ENCODE measurements at regions not wholly inside any gene's neighbourhood (a gene's known extent, or its start where the extent isn't known, plus 50 kb on each side); places are given as distances from the start of the nearest gene placed in this dataset.
"Not testable (repeated sequence)": the region's sequence is repeated elsewhere in the genome, so short reads cannot be mapped to it uniquely, and the experiment has no call there.

DNA sequence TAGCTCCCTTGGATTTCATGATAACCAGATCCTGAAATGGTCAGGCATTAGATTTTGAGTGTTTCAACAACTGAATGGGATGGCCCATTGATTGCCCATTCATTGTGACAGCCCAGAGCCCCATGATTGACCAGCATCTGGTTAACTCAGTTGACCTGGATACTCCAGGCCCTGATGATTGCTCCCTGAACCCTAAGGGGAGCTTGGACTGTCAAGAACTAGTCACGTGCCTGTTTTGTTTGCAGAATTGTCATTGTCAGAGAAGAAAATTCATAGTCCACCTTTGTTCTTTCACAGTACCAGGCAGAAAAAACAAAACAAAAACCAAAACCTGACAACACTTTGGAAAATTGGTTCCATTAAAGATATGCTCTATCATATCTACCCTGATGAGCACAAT lies 241.3 kb upstream of the ONECUT1 start:
- no peak for DNase-seq (ENCODE audit: low spot score)

DNA sequence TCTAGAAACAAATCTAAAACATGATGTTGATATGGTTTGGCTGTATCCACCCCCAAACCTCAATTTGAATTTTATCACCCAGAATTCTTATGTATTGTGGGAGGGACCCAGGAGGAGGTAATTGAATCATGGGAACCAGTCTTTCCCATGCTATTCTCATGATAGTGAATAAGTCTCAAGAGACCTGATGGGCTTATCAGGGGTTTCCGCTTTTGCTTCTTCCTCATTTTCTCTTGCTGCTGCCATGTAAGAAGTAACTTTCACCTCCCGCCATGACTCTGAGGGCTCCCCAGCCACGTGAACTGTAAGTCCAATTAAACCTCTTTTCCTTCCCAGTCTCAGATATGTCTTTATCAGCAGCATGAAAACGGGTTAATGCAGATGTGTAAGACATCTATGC lies 232.7 kb upstream of the ONECUT1 start:
- no peak for DNase-seq (ENCODE audit: low spot score)

DNA sequence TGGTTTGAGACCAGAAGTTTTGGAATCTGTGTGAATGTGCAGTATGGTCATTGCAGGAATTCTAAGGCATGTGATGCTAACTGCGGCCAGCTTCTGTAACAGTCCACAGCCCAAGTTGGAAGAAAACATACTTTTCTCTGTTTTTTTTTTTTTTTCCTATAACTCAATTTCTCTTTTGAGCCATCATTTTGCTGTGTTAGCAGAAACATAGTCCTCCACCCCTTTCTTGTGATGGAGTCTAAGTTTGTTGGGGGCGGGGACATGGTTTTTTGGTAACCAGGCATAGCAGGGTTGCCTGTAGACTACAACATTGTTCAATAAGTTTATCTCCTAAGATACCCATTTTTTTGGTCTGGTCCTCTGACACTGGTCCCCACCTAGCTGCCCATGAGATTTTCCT lies 223.2 kb upstream of the ONECUT1 start:
- DNase-seq (ENCODE audit: low spot score): no peak

DNA sequence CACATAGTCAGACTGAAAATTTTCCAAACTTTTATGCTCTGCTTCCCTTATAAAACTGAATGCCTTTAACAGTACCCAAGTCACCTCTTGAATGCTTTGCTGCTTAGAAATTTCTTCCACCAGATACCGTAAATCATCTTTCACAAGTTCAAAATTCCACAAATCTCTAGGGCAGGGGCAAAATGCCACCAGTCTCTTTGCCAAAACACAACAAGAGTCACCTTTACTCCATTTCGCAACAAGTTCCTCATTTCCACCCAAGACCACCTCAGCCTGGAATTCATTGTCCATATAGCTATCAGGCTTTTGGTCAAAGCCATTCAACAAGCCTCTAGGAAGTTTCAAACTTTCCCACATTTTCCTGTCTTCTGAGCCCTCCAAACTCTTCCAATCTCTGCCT lies 221.6 kb upstream of the ONECUT1 start:
- not testable (repeated sequence) for DNase-seq (ENCODE audit: low spot score)

DNA sequence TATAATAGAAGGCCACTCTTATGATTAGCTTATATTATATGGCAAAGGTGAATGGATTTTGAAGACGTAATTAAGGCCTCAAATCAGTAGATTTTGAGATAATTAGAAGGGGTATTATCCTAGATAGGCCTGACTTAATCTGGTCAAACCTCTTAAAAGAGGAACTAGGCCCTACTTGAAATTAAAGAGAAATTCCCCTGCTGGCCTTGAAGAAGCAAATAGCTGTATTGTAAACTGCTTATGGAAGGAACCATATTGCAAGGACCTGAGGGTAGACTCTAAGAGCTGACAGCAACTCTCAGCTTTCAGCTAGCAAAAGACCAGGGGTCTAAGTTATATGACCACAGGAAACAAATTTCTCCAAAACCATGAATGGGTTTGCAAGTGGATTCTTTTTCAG lies 219.0 kb upstream of the ONECUT1 start:
- DNase-seq (ENCODE audit: low spot score): no peak

DNA sequence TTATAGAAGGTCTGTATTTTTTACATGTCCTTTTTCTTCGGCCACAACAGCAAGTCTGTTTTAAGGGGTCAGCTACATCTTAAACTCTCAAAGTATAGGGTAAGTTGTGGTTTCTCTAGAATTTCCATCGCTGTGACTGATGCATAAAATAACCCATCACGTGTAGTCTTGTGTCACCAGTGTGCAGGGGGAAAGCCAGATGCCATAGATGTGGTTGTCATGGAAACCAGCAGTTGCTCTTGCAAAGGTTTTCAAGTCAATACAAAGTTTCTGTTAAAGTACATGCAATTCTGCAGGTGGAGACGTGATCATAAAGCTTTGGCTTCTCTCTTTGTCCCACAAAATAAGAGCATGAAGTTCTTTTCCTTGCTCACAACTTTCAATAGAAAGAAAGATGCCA lies 210.3 kb upstream of the ONECUT1 start:
- no peak for DNase-seq (ENCODE audit: low spot score)

DNA sequence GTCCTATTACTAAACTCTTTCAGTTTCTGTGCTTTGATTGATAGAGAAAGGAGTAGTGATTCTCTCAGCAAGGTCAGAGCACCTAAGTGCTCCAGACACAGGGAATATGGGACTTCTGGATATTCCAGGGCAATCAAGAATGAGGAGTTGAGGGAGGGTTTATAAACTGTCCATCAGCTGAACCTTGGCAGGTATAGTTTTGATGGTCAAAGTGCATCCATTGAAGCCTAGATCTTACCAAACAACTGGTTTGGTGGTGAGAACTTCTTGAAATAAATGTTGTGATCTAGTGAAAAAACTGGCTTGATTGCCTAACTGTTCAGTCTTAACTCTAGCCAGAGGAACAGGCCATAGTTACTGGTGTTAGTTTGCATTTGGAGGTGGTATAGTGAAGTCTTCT lies 207.0 kb upstream of the ONECUT1 start:
- no peak for DNase-seq (ENCODE audit: low spot score)

DNA sequence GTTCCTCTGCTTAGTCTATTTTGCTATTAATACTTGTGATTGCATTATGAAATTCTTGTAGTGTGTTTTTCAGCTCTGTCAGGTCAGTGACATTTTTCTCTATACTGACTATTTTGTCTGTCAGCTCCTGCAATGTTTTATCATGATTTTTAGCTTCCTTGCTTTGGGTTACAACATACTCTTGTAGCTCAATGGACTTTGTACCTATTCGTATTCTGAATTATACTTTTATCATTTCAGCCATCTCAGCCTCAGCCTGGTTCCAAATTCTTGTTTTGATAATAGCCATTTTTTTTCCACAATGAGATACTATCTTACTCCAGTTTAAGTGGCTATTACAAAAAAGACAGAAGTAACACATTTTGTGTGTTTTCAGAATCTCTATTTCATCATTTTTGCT lies 204.2 kb upstream of the ONECUT1 start:
- DNase-seq (ENCODE audit: low spot score): no peak

DNA sequence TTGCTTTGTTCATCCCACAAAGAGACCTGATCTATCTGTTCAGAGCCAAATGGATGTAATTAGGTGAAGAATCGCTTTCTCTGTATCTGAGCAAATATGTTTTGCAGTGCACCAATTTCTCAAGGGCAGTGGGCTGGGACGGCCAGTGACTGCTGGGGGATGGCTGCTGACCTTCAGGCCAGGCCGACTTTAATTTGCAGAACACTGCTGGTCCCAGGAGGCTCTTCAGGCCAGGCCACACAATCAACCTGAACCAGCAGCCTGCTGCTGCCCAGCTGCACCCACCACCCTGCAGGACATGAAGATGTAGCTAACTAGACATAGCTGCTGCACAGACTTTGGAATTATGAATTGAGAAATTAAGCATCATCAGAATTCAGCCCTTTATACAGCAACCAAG lies 194.4 kb upstream of the ONECUT1 start:
- DNase-seq (ENCODE audit: low spot score): no peak

DNA sequence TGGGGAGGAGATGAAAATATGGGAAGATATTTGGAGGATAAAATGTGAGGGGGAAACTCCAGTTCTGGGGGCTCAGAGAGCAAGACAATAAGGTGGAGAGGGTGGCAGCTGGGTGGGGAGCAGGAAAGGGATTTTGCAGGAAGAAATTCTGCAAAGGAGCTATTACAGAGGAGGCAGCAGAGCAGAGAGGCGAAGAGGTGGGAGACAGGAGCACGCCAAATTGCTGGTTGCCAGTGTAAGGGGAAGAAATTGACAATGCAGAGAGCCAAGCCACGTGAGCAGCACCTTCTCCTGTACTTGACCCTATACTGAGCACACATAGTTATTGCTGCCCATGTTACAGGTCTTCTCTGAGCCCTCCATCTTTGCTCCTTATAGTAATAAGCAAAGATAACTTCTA lies 190.3 kb upstream of the ONECUT1 start:
- no peak for DNase-seq (ENCODE audit: low spot score)

DNA sequence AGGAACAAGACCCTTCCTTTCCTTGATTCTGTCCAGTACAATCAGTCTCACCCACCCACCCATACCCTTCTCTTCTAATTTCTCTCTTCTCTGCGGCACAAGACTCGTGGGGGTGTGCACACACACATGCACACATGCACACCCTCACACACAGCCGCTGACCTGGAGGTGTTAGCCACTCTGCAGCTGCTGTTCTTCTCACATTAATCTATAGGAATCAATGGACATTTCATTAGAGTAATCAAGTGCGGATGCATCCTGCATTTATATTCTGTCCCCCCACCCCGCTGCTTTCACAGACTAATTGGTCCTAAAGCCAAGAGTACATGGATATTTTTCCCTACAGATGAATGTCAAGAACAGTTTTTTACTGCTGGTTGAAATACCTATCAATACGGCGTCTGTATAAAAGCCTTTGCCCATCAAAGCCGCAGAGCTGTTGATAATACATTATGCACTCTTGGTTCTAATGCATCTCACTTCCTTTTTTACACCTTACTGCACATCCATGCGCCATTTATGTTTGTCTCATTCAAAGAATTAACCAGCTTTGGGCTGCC lies 186.5 kb upstream of the ONECUT1 start:
- DNase-seq (ENCODE audit: low spot score): no peak

DNA sequence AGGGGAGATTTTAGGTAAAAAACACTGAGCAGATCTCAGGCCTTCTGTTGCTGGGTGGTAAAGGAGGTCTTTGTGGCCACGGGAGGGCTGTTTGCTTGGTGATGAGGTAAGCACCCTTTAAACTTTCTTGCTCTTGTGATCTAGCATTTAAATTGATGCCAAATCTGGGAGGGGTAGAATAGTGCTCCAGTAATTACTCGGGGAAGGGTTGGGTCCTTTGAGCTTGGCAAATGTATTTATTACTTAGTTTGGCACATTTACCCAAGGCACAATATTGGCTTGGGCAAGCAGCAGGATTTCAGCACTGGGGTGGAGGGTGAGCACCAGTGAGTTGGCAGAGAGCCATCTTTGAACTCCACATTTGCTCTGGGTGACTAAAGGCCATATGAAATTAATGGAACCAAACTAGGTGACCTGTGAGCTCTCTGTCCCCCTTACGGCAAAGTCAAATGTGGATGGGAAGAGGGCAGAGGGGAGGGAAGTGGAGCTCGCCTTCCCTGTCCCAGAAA lies 185.9 kb upstream of the ONECUT1 start:
- no peak for DNase-seq (ENCODE audit: low spot score)

DNA sequence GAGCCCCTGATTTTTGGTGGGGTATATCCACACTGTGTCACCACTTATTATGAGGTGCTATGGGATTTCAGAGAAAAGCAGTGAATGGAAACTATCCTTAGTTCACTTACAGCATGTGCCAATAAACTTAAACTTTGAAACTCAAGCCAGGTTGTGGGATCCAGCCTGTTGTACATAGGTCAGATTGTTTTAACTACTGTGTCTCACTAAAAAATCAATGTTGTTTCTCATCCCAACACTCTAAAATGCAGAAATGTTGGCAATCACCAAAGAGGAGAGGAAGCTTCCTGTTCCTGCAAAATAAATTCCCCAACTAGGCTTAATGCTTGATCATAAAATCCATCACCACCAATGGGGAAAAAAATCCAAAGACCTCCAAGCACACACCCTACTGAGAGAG lies 173.7 kb upstream of the ONECUT1 start:
- no peak for DNase-seq (ENCODE audit: low spot score)

DNA sequence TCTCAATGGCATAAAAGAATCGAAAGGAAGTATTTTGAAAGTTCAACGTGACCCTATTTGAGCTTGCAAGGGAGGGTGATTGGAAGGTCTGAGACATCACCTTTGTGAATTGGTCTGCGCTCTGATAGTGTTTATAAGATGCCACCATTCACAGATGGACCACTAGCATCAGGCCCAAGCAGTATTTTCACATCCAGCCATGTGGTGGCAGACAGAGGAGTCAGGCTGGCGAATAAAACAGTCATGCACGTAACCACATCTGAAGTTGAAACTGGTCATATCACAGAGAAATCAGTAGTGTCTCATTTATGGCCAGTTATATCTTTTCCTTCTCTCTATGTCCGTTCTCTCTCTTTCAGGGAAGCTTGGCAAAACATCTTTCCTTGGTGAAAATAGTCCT lies 170.1 kb upstream of the ONECUT1 start:
- no peak for DNase-seq (ENCODE audit: low spot score)

DNA sequence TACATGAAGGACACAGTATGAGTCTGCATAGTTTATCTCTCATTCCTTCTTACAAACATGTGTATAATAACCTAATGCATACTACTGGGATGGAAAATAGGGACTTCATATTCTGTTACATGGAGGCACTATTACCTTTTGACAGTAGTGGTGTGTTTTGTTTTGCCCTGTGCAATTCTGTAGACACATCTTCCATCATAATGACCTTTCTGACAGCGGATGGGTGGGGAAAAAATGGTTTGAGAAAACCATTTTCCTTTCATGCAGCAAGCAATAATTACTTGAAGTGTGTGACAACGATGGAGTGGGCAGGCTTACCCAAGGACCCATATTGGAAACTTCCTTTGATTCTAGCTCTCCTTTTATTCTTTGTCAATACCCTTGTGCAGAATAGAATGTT lies 153.6 kb upstream of the ONECUT1 start:
- DNase-seq (ENCODE audit: low spot score): no peak

DNA sequence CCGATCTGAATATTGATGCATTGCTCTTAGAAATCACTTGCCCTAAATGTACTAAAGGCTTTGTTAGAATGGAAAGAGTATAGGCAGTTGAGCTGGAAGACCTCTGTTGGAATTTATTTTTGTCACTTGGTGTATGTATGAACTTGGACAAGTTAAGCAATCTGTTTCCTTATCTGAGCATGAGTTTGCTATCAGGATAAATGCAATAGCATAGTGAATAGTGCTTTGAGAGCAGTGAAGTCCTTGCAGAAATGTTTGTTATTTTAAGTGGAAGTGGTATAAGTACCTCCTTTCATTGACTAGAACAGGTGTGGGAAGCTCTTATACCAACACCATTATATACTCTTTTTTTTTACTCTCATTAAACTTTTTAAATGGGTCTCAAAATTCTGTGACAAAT lies 146.4 kb upstream of the ONECUT1 start:
- no peak for DNase-seq (ENCODE audit: low spot score)

DNA sequence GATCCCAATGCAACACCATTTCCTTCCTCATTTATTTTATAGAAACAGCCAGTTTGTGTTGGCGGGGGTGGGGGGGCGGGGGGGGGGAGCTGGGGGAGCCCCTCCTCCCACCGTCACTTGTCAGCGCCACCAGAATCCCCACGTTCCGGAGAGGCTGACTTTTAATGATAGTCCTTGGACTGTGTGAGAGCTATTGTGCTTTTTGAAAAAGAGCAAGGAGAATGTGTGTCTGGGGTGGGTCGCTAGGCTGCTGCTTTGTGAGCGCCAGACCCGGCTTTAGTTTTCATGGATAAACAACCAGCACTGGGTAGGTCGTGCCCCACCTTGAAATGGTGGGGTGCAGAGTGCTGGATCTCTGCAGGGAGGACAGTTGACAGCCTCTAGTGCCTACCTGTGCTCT lies 135.0 kb upstream of the ONECUT1 start:
- no peak for DNase-seq (ENCODE audit: low spot score)

DNA sequence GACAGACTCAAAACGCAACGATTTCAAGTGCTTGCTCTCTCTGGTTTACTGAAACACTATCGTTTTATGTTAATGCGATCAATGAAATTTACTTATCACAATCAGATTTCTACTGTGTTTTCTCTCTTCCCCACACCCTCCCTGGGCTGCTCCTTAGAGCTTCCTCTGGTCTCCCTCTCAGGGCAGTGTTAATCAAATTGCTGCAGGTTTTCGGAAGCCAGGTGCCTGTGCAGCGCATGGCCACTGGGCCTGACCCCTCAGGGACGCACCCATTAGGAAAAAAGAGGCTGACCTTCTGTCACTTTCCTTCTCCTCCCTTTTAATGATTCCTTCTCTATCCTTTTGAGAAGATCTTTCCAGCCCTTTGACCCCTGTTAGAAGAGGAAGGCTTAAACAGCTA lies 134.5 kb upstream of the ONECUT1 start:
- DNase-seq (ENCODE audit: low spot score): no peak

DNA sequence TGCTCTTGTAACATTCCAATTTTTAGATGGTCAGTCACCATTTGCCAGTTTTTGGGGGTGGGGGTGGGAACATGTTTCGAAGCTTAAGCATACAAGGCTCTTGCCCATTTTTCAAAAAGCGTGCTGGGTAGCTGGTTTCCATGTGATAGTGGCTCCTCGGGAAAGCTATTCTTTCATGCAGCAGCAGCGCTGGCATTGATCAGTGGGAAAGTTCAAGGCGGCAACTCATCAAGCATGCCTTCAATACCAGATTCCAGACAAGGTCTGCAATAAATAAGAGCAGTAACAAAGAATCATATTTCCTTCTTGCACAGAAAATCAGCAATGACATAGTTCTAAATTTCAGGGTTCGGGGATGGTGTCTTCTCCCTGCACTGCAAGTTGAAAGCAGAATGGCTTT lies 133.5 kb upstream of the ONECUT1 start:
- DNase-seq (ENCODE audit: low spot score): no peak

DNA sequence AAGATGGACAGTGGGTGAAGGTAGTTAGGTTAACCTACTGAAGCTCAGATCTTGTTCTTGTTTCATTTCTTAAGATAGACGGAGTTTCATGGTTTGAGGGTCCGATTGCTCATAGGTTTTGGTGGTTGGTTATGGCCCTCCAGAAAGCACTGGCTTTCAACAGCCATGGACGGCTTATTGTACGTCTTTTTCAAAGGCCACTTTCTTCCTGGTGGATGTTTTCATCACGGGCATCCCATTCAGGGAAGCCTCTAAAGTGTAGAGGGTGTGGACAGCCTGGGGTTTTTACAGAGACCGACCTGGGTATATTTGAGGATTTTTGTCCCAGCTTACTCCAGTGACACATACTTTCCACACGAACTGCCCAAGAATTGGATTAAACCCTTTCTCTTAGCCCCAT lies 132.7 kb upstream of the ONECUT1 start:
- no peak for DNase-seq (ENCODE audit: low spot score)

DNA sequence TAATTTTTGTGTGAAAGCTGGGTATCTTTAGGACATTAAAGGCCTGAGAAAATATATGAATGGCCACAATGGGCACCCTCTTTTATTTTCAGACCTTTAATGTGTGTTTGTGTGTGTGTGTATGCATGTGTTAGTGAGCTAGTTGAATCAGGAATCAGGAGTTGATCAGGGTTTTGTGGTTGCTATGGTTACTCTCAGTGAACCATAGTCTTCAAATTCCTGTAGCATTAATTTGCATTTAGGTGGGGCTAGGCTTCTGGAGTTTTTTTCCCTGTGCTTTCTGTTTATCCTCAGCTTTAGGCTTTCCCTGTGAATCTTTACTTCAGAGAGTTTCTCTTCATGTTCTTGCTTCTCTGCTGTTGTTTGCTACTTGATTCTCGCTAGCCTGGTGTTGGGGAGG lies 122.0 kb upstream of the ONECUT1 start:
- no peak for DNase-seq (ENCODE audit: low spot score)

DNA sequence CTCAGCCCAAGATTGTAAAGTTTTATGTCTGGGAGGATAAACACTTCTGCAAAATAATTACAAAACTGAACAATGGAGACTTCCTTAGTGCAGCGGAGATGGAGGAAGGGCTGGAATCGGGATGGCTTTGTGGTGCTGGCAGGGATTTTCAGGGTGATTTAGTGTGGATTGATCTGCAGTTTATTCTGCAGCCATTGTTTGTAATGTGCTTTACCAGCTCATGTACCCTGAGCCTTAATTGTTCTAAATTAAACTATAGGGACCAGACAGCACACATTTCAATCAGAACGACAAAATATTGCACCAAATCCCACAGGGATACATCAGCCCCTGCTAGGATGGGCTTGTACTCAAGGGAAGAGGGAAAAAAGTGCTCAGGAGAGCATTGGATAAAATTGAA lies 103.2 kb upstream of the ONECUT1 start:
- no peak for DNase-seq (ENCODE audit: low spot score)

DNA sequence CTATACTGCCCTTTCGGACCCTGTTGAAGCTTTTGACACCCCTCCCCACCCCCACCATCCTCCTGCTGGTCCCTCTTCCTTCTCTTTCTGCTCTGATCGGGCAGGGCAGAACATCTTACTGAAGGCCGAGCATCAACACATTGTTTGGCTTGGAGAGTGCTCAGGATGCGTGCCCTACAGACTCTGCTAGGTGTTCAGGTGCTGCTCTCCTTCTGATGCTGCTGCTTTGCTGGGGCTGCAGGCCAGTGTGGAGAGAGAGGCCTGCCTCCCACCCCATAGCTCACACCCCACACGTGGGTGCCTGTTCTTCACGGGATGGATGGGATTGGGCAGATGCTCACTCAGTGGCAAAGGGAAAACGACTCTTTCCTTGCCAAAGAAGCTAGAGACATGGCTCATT lies 89.8 kb upstream of the ONECUT1 start:
- DNase-seq (ENCODE audit: low spot score): no peak

DNA sequence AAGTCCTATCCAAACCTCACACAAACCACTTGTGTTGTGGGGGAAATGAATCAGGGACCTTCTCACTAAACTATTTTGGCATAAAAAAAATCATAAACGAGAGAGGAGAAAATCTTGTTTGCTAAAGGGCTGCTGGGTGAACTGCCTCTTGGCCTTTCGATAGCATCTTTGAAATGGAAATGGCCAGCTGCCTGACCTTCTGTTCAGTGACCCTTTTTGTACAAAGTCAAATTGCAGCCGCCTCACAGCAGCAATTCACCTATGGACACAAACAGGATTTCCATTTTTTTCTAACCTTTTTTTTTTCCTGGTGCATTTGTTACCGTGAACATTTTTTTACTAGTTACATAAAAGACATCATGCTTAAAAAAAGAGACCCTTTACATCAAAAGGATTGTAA lies 89.0 kb upstream of the ONECUT1 start:
- no peak for DNase-seq (ENCODE audit: low spot score)
